ENCODE measurements at regions not wholly inside any gene's neighbourhood (a gene's known extent, or its start where the extent isn't known, plus 50 kb on each side); places are given as distances from the start of the nearest gene placed in this dataset.

DNA sequence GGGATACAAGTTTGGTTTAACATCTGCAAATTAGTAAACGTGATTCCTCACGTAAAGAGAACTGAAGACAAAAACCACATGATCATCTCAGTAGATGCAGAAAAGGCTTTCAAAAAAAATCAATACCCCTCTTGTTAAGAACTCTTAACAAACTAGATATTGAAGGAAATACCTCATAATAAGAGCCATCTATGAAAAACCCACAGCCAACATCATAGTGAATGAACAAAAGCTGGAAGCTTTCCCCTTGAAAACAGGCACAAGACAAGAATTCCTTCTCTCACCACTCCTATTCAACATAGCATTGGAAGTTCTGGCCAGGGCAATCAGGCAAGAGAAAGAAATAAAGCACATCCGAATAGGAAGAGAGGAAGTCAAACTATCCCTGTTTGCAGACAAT, 160.5 kb downstream of the CSNK2A3 start:
- no TSS peak for BruUV-seq (replicated peaks)
- peaks cover 4% of the 10 kb centered on the region for H3K27me3 ChIP-seq (replicated peaks; ENCODE audit: insufficient read depth, low read depth, low read length, poor library complexity)
- POLR2A ChIA-PET (ENCODE audit: low non-redundant PET) = no interaction called here
- CTCF ChIA-PET = no interaction called here
- no peak overlapping the region for H3K27ac ChIP-seq (ENCODE audit: low read depth, low read length, poor library complexity, severe bottlenecking)
- H3K9me3 ChIP-seq (ENCODE audit: low read depth, low read length, poor library complexity, severe bottlenecking) = no peaks in the 10 kb centered on the region
- TF ChIP-seq, protein P1, sequence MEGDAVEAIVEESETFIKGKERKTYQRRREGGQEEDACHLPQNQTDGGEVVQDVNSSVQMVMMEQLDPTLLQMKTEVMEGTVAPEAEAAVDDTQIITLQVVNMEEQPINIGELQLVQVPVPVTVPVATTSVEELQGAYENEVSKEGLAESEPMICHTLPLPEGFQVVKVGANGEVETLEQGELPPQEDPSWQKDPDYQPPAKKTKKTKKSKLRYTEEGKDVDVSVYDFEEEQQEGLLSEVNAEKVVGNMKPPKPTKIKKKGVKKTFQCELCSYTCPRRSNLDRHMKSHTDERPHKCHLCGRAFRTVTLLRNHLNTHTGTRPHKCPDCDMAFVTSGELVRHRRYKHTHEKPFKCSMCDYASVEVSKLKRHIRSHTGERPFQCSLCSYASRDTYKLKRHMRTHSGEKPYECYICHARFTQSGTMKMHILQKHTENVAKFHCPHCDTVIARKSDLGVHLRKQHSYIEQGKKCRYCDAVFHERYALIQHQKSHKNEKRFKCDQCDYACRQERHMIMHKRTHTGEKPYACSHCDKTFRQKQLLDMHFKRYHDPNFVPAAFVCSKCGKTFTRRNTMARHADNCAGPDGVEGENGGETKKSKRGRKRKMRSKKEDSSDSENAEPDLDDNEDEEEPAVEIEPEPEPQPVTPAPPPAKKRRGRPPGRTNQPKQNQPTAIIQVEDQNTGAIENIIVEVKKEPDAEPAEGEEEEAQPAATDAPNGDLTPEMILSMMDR (conservative IDR thresholded peaks at IDR 0.05; ENCODE audit: low read depth, low read length) = no peak
- H3K36me3 ChIP-seq (ENCODE audit: insufficient read depth, low read length, poor library complexity, severe bottlenecking) = no peaks in the 10 kb centered on the region
- no peak overlapping the region for H3K4me3 ChIP-seq (ENCODE audit: low read depth, low read length, poor library complexity, severe bottlenecking)
- intact Hi-C loops (cut with micrococcal nuclease; ENCODE audit: unreplicated experiment) = no loop called here
- DNase-seq (ENCODE audit: low spot score) = no peak
- no peaks in the 10 kb centered on the region for H3K4me1 ChIP-seq (ENCODE audit: insufficient read depth, low read length, poor library complexity, severe bottlenecking)

DNA sequence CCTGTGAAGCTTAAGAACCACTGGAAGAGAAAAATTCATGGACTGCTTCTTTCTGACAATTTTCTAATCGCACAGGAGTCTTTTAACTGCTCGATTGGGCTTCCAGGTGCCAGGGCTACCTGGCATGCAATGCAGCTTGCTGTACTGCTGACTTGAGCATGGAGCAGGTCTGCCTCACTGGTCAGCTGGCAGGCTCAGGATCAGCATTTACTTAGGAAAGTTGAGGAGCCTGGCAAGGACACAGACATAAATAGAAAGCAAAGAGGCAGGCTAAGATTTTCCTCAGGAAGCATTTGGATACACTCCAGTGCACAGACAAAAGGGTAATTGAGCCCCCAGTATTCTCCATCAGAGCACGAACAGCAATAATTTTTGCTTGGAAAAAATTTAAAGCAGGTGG, 163.5 kb downstream of the CSNK2A3 start:
- CTCF ChIA-PET = no interaction called here
- Histone ChIP-seq H3K36me3 (ENCODE audit: insufficient read depth, low read length, poor library complexity, severe bottlenecking) (no peaks in the 10 kb centered on the region), H3K27me3 (replicated peaks; ENCODE audit: insufficient read depth, low read depth, low read length, poor library complexity) (peaks cover 4% of the 10 kb centered on the region), H3K4me1 (ENCODE audit: insufficient read depth, low read length, poor library complexity, severe bottlenecking) (no peaks in the 10 kb centered on the region), H3K9me3 (ENCODE audit: low read depth, low read length, poor library complexity, severe bottlenecking) (no peaks in the 10 kb centered on the region), H3K27ac (ENCODE audit: low read depth, low read length, poor library complexity, severe bottlenecking) (no peak overlapping the region), H3K4me3 (ENCODE audit: low read depth, low read length, poor library complexity, severe bottlenecking) (no peak overlapping the region)
- no TSS peak for BruUV-seq (replicated peaks)
- intact Hi-C loops (cut with micrococcal nuclease; ENCODE audit: unreplicated experiment) = no loop called here
- POLR2A ChIA-PET (ENCODE audit: low non-redundant PET) = no interaction called here
- TF ChIP-seq, protein P1 (conservative IDR thresholded peaks at IDR 0.05; ENCODE audit: low read depth, low read length) = no peak
- TF ChIP-seq EZH2 (IDR thresholded peaks at IDR 0.05; ENCODE audit: borderline replicate concordance, low read depth, low read length, poor library complexity, severe bottlenecking) = no peak
- DNase-seq (ENCODE audit: low spot score) = no peak

DNA sequence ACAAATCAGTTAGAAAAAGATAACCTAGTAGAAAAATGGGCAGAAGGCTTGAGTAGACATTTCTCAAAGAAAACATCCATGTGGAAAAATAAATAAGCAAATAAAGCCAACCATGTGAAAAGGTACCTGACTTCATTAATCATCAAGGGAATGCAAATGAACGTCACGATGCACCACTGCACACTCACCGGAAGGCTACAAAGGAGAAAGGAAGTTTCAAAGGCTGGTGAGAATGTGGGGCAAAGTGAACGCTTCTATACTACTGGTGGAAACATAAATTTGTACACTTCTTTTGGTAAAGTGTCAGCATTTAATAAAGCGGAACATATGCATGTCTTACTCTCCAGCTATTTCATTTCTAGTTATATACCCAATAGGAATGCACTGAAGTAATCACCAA, 166.8 kb downstream of the CSNK2A3 start:
- BruUV-seq (replicated peaks) = no TSS peak
- TF ChIP-seq EZH2 (IDR thresholded peaks at IDR 0.05; ENCODE audit: borderline replicate concordance, low read depth, low read length, poor library complexity, severe bottlenecking) = no peak
- TF ChIP-seq, protein P1 (conservative IDR thresholded peaks at IDR 0.05; ENCODE audit: low read depth, low read length) = no peak
- intact Hi-C loops (cut with micrococcal nuclease; ENCODE audit: unreplicated experiment) = no loop called here

More for the DNA sequence above, 166.8 kb downstream of the CSNK2A3 start:
- ChIA-PET POLR2A (ENCODE audit: low non-redundant PET) (no interaction called here), CTCF (no interaction called here)
- Histone ChIP-seq H3K27ac (ENCODE audit: low read depth, low read length, poor library complexity, severe bottlenecking) (no peak overlapping the region), H3K27me3 (replicated peaks; ENCODE audit: insufficient read depth, low read depth, low read length, poor library complexity) (peaks cover under 1% of the 10 kb centered on the region), H3K36me3 (ENCODE audit: insufficient read depth, low read length, poor library complexity, severe bottlenecking) (no peaks in the 10 kb centered on the region), H3K9me3 (ENCODE audit: low read depth, low read length, poor library complexity, severe bottlenecking) (no peaks in the 10 kb centered on the region), H3K4me1 (ENCODE audit: insufficient read depth, low read length, poor library complexity, severe bottlenecking) (no peaks in the 10 kb centered on the region), H3K4me3 (ENCODE audit: low read depth, low read length, poor library complexity, severe bottlenecking) (no peak overlapping the region)
- DNase-seq (ENCODE audit: low spot score) = no peak

Data from A673 (cell line).